Sciatic nerve (tissue), 2 donors: ENCODE measurements at regions not wholly inside any gene's neighbourhood (a gene's known extent, or its start where the extent isn't known, plus 50 kb on each side); places are given as distances from the start of the nearest gene placed in this dataset.
"Not testable (repeated sequence)": the region's sequence is repeated elsewhere in the genome, so short reads cannot be mapped to it uniquely, and the experiment has no call there.

Source experiments
- ATAC-seq: fragments of 200-7000 bp; cut with Tn5 transposase; one replicate; pipeline ENCODE4 v1.9.1; 2020; ENCODE audit warnings: mild to moderate bottlenecking, moderate library complexity
- DNase-seq: peaks from one replicate; pipeline ENCODE4 v3.0.0-alpha.2; 2020; ENCODE audit warnings: low spot score
- intact Hi-C: fragments of 100-400 bp; cut with DNase I; formaldehyde crosslinking; loops from one replicate; pipeline ENCODE4 v1.14.2; 2022
- donor health status: DM: no; HTN: no; CAD: no.
- donor health status: DM: no; HTN: no; CAD: no.

- intact Hi-C loops: no loop called here
- DNase-seq: no peak
- ATAC-seq: no peak
Observed at GRCh38 chr2:184993746-184994145, 395.4 kb downstream of the ZNF804A start.

GRCh38 chr2:185006481-185006880 is 408.2 kb downstream of the ZNF804A start:
- DNase-seq: no peak
- intact Hi-C loops: no loop called here
- ATAC-seq: no peak

- no peak for DNase-seq
- no peak for ATAC-seq
- intact Hi-C loops: no loop called here
Observed at GRCh38 chr2:185012643-185013042, 414.3 kb downstream of the ZNF804A start.

- intact Hi-C loops: no loop called here
- no peak for DNase-seq
- no peak for ATAC-seq
Observed at GRCh38 chr2:185014076-185014475, 415.7 kb downstream of the ZNF804A start.

- intact Hi-C loops, DNase-seq, ATAC-seq: not testable (repeated sequence)
Observed at GRCh38 chr2:185025891-185026290, 427.6 kb downstream of the ZNF804A start.

- intact Hi-C loops: no loop called here
- ATAC-seq: no peak
Observed at GRCh38 chr2:185035906-185036305, 437.6 kb downstream of the ZNF804A start.

GRCh38 chr2:185044323-185044874 is 446.1 kb downstream of the ZNF804A start:
- no peak for DNase-seq
- intact Hi-C loops: no loop called here
- no peak for ATAC-seq

More at GRCh38 chr2:185035906-185036305, 437.6 kb downstream of the ZNF804A start:
- no peak for DNase-seq

GRCh38 chr2:185050804-185051203 is 452.5 kb downstream of the ZNF804A start:
- ATAC-seq: no peak
- DNase-seq: no peak
- intact Hi-C loops: no loop called here

GRCh38 chr2:185063761-185064160 is 465.4 kb downstream of the ZNF804A start:
- no peak for ATAC-seq
- intact Hi-C loops: no loop called here

GRCh38 chr2:185066128-185066527 is 467.8 kb downstream of the ZNF804A start:
- no peak for ATAC-seq
- intact Hi-C loops: no loop called here
- no peak for DNase-seq

More at GRCh38 chr2:185063761-185064160, 465.4 kb downstream of the ZNF804A start:
- no peak for DNase-seq

GRCh38 chr2:185069107-185069506 is 470.8 kb downstream of the ZNF804A start:
- DNase-seq (no peak), ATAC-seq (no peak)
- intact Hi-C loops: no loop called here

GRCh38 chr2:185074156-185074555 is 475.8 kb downstream of the ZNF804A start:
- no peak for ATAC-seq
- intact Hi-C loops: no loop called here
- DNase-seq: no peak

- intact Hi-C loops: no loop called here
Observed at GRCh38 chr2:185082749-185083148, 484.4 kb downstream of the ZNF804A start.

GRCh38 chr2:185108588-185108987 is 510.3 kb downstream of the ZNF804A start:
- DNase-seq (no peak), ATAC-seq (no peak)
- intact Hi-C loops: no loop called here

More at GRCh38 chr2:185082749-185083148, 484.4 kb downstream of the ZNF804A start:
- ATAC-seq: no peak
- no peak for DNase-seq

GRCh38 chr2:185127412-185127811 is 529.1 kb downstream of the ZNF804A start:
- ATAC-seq (no peak), DNase-seq (no peak)
- intact Hi-C loops: no loop called here

GRCh38 chr2:185128346-185128745 is 530.0 kb downstream of the ZNF804A start:
- ATAC-seq (no peak), DNase-seq (no peak)
- intact Hi-C loops: no loop called here

GRCh38 chr2:185128996-185129395 is 530.7 kb downstream of the ZNF804A start:
- no peak for ATAC-seq
- no peak for DNase-seq
- intact Hi-C loops: no loop called here

GRCh38 chr2:185130685-185131084 is 532.4 kb downstream of the ZNF804A start:
- ATAC-seq: no peak
- DNase-seq: no peak
- intact Hi-C loops: no loop called here

GRCh38 chr2:185132501-185133041 is 534.2 kb downstream of the ZNF804A start:
- no peak for DNase-seq
- intact Hi-C loops: no loop called here
- no peak for ATAC-seq

GRCh38 chr2:185137700-185138099 is 539.4 kb downstream of the ZNF804A start:
- DNase-seq: no peak
- intact Hi-C loops: no loop called here
- no peak for ATAC-seq

- intact Hi-C loops: no loop called here
- no peak for ATAC-seq
- no peak for DNase-seq
Observed at GRCh38 chr2:185142677-185143076, 544.3 kb downstream of the ZNF804A start.
